ENCODE measurements at regions not wholly inside any gene's neighbourhood (a gene's known extent, or its start where the extent isn't known, plus 50 kb on each side); places are given as distances from the start of the nearest gene placed in this dataset.

DNA sequence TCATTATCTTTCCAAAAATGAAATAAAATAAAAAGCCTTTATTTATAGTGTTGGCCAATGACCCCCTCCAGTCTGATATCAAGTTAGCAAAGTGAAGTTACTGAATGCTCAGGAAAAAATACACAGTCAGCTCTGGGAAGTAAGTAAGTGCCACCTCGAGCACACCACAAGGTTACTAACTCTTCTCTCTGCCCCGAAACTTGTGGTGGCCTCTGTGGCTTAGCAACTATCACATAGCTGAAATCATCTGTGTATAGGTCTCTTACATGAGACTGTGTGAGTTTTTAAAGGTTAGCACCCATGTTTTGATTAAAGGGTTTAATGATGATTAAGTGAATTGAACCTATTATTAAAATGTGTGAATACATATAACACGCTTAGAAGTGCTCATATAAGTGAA is 161.4 kb upstream of the KLF4 start:
- TF ChIP-seq, protein P1, sequence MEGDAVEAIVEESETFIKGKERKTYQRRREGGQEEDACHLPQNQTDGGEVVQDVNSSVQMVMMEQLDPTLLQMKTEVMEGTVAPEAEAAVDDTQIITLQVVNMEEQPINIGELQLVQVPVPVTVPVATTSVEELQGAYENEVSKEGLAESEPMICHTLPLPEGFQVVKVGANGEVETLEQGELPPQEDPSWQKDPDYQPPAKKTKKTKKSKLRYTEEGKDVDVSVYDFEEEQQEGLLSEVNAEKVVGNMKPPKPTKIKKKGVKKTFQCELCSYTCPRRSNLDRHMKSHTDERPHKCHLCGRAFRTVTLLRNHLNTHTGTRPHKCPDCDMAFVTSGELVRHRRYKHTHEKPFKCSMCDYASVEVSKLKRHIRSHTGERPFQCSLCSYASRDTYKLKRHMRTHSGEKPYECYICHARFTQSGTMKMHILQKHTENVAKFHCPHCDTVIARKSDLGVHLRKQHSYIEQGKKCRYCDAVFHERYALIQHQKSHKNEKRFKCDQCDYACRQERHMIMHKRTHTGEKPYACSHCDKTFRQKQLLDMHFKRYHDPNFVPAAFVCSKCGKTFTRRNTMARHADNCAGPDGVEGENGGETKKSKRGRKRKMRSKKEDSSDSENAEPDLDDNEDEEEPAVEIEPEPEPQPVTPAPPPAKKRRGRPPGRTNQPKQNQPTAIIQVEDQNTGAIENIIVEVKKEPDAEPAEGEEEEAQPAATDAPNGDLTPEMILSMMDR (conservative IDR thresholded peaks at IDR 0.05; ENCODE audit: low read depth, low read length) = no peak
- TF ChIP-seq EZH2phosphoT487 (IDR thresholded peaks at IDR 0.05; ENCODE audit: borderline replicate concordance, low read length) (no peak), EZH2 (IDR thresholded peaks at IDR 0.05; ENCODE audit: low read length, unreplicated experiment) (no peak)
